SK-N-SH treated with all-trans-retinoic acid at 6 μM for 48 hours (cell line): ENCODE measurements at regions not wholly inside any gene's neighbourhood (a gene's known extent, or its start where the extent isn't known, plus 50 kb on each side); places are given as distances from the start of the nearest gene placed in this dataset.

Experiments
- ARNTL ChIP-seq: fragments of 450-650 bp; formaldehyde crosslinking; IDR thresholded peaks from 2 replicates; pipeline ENCODE4 v1.5.0; 2020; ENCODE audit warnings: low read depth, mild to moderate bottlenecking, moderate library complexity, borderline replicate concordance
- PATZ1 ChIP-seq: fragments of 250-450 bp; sonication (Bioruptor Pico); IDR thresholded peaks from 2 replicates; pipeline ENCODE4 v1.8.0; 2020; ENCODE audit warnings: mild to moderate bottlenecking, moderate library complexity, borderline replicate concordance
- TOX ChIP-seq: fragments of 250-450 bp; sonication (Bioruptor Pico); IDR thresholded peaks from 2 replicates; pipeline ENCODE4 v1.8.0; 2021; ENCODE audit warnings: mild to moderate bottlenecking, moderate library complexity, borderline replicate concordance
- ZFP30 ChIP-seq: fragments of 450-650 bp; formaldehyde crosslinking; IDR thresholded peaks from 2 replicates; pipeline ENCODE4 v1.5.0; 2022; ENCODE audit warnings: mild to moderate bottlenecking, moderate library complexity

GRCh38 chr4:43277003-43277402, 384.5 kb downstream of the GRXCR1 start:
- TF ChIP-seq TOX (CRISPR knock-in tag) (no peak), ZFP30 (CRISPR knock-in tag) (no peak), ARNTL (no peak), PATZ1 (CRISPR knock-in tag) (no peak)
